AG10803 (cell line): ENCODE measurements at regions not wholly inside any gene's neighbourhood (a gene's known extent, or its start where the extent isn't known, plus 50 kb on each side); places are given as distances from the start of the nearest gene placed in this dataset.

ENCODE experiments used
- DNase-seq: peaks from one replicate; pipeline ENCODE4 v3.0.0; 2010; ENCODE audit warnings: low read depth
- H3K4me3 ChIP-seq: 2 replicates; pipeline ENCODE4 v1.5.1; 2011; ENCODE audit warnings: mild to moderate bottlenecking, low read length, control low read depth
- CTCF ChIP-seq: conservative IDR thresholded peaks from 2 replicates; pipeline ENCODE4 v1.5.1; 2011; ENCODE audit warnings: mild to moderate bottlenecking, low read length, control low read depth, inconsistent platforms

DNA sequence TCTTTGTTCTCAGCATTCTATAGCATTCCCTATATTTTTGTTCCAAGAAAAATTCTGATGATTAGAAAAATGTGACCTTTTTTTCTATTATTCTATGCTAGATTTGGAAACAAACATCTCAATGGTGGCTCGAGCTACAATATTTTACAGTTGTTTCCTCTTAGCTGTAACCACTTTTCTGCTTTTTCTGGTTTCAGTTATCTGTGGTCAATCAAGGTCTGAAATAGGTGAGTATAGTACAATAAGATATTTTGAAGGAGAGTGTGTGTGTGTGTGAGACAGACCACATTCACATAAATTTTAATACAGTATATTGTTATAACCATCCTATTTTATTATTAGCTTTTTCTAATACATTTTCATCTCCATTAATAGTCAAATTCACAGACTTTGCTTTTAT, 564.5 kb upstream of the GHITM start:
- TF ChIP-seq CTCF = no peak
- H3K4me3 ChIP-seq = no peak overlapping the region
- no peak for DNase-seq

GRCh38 chr10:83577421-83577820, 561.9 kb upstream of the GHITM start:
- no peak for TF ChIP-seq CTCF
- DNase-seq = no peak
- H3K4me3 ChIP-seq = no peak overlapping the region

DNA sequence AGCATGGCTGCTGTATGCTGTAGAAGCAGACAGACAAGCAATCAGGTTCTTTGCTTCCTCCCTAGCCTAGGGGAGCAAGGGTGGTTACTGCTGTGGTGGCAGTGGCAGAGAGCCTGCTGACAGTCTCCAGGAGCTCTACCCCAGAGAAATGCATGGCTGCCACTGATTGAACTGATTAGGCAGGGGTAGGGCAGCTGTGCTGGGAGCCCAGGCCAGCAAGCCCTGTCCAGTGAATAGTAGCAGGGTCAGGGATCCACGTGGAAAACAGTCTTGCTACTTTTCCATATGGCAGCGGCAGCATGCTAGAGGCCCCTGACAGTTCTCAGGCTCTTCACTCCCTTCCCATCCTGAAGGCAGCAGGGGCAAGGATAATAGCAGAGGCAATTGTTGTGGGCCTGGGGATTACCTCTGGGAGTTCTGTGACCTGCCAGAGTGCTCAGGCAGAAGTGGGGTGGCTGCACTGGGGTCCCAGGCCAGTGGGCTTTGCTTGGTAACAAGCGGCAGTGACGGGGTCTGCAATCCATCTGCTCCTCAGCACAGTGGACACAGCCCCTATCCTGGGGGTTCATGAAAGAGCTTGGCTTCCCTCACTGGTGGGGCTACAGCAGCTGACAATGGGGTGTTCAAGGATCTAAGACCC, 558.8 kb upstream of the GHITM start:
- DNase-seq = no peak
- no peak for TF ChIP-seq CTCF
- no peak overlapping the region for H3K4me3 ChIP-seq

DNA sequence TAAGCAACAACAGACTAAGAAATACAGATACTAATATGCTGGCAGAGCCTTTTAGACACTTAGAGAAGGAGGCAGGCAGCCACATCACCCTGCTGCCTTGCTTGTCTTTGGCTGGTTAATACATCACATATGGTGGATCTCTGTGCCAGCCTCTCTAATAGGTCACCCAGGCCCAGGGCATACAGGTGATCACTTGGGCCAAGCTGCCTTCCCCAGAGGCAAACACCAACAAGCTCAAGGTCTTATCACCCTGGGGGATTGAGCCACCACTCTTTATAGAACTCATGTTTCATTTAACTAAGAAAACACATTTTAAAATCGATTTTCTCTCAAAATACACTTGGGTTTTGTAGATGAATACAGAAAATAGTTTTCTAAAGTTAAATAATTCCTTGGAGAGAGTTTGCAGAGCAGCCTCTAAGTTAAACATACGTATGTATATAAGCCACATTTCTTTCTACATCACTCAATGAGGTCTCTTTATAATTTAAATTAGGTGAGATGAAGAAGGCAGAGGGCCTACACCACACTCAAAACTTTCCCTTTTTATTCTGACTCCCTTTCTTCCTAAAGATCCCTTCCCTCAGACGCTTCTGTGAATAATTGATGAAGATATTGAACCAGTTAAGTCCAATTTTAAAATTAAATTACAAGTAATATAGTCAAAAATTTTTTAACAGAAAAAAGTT, 556.8 kb upstream of the GHITM start:
- DNase-seq = no peak
- TF ChIP-seq CTCF = no peak

DNA sequence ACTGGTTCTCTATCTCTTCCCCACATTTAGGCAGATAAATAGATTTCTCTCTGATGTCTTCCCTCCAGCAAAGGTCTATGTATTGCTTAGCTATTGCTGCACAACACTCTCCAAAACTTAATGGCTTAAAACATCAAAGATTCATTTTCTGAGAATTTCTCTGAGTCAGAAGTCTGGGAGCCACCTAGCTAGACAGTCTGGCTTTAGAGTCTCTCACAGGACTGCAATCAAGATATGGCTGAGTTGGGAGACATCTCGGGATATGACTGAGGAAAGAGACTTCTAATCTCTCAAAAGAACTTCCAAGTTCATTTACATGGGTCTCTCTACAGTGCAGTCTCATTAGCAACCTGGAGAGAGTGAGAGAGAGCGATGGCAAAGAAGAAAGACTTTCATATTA, 553.6 kb upstream of the GHITM start:
- DNase-seq = no peak
- no peak for TF ChIP-seq CTCF
- no peak overlapping the region for H3K4me3 ChIP-seq

More for the DNA sequence above, 556.8 kb upstream of the GHITM start:
- H3K4me3 ChIP-seq = no peak overlapping the region

- TF ChIP-seq CTCF = no peak
Observed at GRCh38 chr10:83592337-83592935, 546.9 kb upstream of the GHITM start.

DNA sequence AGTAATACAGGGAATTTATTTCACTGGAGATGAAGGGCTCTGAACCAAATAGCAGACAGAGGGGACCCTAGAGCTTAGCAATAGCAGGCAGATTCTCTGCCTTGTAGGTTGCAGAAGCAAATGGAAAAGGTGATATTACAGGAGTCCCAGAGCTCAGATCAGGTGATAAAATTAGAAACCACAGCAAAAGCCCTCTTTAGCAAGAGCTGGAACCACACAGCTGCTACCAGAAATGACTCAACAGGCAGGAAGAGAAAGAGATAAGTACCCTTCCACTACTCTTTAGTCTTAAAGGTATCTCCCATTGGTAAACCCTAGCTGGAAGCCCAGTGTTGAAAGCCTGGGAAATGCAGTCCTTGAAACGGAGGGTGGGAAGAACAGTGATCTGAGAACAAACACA, 535.6 kb upstream of the GHITM start:
- no peak for DNase-seq
- no peak overlapping the region for H3K4me3 ChIP-seq
- TF ChIP-seq CTCF = no peak

More at GRCh38 chr10:83592337-83592935, 546.9 kb upstream of the GHITM start:
- no peak for DNase-seq
- no peak overlapping the region for H3K4me3 ChIP-seq
